Stimulated activated memory B cell treated with anti-CD40 and anti-IgM and Interleukin-4, amounts not matched to agents 10 μg/mL and 1 μg/mL and 100 μg/mL, for 72 hours (primary cell): ENCODE measurements at regions not wholly inside any gene's neighbourhood (a gene's known extent, or its start where the extent isn't known, plus 50 kb on each side); places are given as distances from the start of the nearest gene placed in this dataset.
A peak's percentile ranks its signal among the peaks of the same experiment; 100 is the strongest.

Experiments
- ATAC-seq: fragments of 150-1000 bp; cut with Tn5 transposase; 2 replicates; pipeline ENCODE4 v1.10.0; 2021
- H3K27ac Mint-ChIP-seq: one replicate; pipeline ENCODE4 v1.8.0; 2022; ENCODE audit warnings: mild to moderate bottlenecking, mixed read lengths
- H3K27me3 Mint-ChIP-seq: one replicate; pipeline ENCODE4 v1.8.0; 2022; ENCODE audit warnings: mixed read lengths
- H3K36me3 Mint-ChIP-seq: one replicate; pipeline ENCODE4 v1.8.0; 2022; ENCODE audit warnings: mixed read lengths
- H3K4me1 Mint-ChIP-seq: one replicate; pipeline ENCODE4 v1.8.0; 2022; ENCODE audit warnings: mixed read lengths
- H3K4me3 Mint-ChIP-seq: one replicate; pipeline ENCODE4 v1.8.0; 2022; ENCODE audit warnings: mild to moderate bottlenecking, moderate library complexity, mixed read lengths
- H3K9me3 Mint-ChIP-seq: one replicate; pipeline ENCODE4 v1.8.0; 2022; ENCODE audit warnings: mixed read lengths

DNA sequence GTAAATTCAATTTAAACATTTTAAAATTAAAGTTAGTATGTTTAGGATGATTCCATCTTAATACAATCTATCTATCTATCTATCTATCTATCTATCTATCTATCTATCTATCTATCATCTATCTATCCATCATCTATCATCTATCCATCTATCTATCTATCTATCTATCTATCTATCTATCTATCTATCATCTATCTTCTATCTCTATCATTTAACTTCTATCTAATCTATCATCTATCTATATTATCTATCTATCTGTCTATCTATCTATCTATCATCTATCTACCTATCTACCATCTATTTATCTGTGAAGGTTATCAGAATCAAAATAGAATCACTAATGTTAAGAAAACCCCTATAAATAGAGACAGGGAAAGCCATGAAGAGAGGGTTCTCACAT, 78.3 kb downstream of the RAMP3 start:
- no peak for ATAC-seq
- no peaks in the 10 kb centered on the region for H3K9me3 Mint-ChIP-seq
- no peaks in the 10 kb centered on the region for H3K4me1 Mint-ChIP-seq
- peaks cover 46% of the 10 kb centered on the region for H3K27me3 Mint-ChIP-seq
- H3K36me3 Mint-ChIP-seq: no peaks in the 10 kb centered on the region
- H3K4me3 Mint-ChIP-seq: no peak overlapping the region
- H3K27ac Mint-ChIP-seq: no peak overlapping the region

DNA sequence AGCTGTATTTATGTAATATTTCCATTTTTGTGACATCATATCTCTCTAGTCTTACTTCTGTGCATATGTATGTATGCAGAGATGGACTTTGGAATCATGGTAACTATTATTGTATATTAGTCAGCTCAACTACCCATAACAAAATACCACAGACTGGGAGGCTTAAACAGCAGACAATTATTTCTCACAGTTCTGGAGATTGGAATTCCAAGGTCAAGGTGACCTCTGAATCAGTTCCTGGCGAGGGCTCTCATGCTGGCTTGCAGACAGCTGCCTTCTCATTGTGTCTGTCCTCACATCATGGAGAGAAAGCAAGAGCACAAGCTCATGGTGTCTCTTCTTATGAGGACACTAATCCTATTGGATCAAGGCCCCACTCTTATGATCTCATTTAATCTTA, 79.1 kb downstream of the RAMP3 start:
- H3K36me3 Mint-ChIP-seq: no peaks in the 10 kb centered on the region
- H3K27ac Mint-ChIP-seq: no peak overlapping the region
- no peaks in the 10 kb centered on the region for H3K9me3 Mint-ChIP-seq
- no peak overlapping the region for H3K4me3 Mint-ChIP-seq
- peaks cover 52% of the 10 kb centered on the region for H3K27me3 Mint-ChIP-seq
- no peaks in the 10 kb centered on the region for H3K4me1 Mint-ChIP-seq
- no peak for ATAC-seq

DNA sequence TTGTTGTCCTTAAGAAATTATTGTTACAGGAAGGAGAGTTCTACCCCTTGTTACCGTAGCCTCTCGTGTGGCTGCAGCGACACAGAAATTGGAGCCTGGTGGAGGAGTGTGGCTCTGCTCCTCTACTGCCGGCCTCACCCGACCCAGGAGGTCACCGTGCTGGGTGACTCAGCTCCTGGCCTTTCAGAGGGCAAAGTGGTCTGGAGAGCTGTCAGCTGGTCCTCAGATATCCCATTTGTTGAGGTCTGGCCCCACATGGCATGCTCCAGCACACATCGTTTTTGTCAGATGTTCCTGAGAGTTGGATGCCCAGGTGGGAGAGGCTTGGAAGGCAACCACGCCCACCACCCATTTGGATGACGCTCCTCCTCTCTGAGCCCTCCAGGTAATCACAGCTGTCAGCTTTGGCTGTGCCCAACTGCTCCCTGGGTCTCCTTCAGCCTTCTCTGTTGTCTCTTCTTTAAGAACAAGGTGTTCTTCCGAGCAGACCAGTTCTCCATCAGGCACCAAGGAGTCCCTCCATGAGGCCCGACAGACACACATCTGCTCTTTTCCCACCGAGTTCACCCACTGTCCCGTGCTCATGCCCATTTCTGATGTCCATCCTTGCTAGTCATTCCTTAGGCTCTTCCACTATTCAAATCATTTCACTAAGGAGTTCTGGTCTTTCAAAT, 80.3 kb downstream of the RAMP3 start:
- no peak for ATAC-seq
- Mint-ChIP-seq H3K36me3 (no peaks in the 10 kb centered on the region), H3K27me3 (peaks cover 44% of the 10 kb centered on the region)

DNA sequence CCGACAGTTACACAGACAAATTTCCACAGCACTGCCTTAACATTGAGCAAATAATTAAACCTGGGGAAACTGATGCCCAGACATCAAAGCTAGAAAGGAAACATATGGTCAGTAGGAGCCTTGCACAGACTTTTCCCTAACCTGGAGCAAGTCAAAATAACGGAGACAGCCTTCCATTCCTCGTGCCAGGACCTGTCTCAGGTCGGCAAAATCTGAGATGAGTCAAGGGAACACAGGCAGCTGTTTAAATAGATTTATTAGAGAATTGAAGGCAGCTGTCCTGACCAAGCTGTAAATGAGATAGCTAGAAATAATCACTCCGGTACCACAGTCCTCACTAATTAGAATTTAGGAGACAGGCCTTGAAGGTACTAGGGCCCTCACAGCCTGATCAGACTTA, 81.2 kb downstream of the RAMP3 start:
- H3K4me1 Mint-ChIP-seq: no peaks in the 10 kb centered on the region
- peaks cover 44% of the 10 kb centered on the region for H3K27me3 Mint-ChIP-seq
- no peak overlapping the region for H3K4me3 Mint-ChIP-seq
- H3K36me3 Mint-ChIP-seq: no peaks in the 10 kb centered on the region
- no peak for ATAC-seq
- no peaks in the 10 kb centered on the region for H3K9me3 Mint-ChIP-seq
- no peak overlapping the region for H3K27ac Mint-ChIP-seq

More for the DNA sequence above, 80.3 kb downstream of the RAMP3 start:
- H3K27ac Mint-ChIP-seq: no peak overlapping the region
- H3K4me3 Mint-ChIP-seq: no peak overlapping the region
- no peaks in the 10 kb centered on the region for H3K9me3 Mint-ChIP-seq
- H3K4me1 Mint-ChIP-seq: no peaks in the 10 kb centered on the region

DNA sequence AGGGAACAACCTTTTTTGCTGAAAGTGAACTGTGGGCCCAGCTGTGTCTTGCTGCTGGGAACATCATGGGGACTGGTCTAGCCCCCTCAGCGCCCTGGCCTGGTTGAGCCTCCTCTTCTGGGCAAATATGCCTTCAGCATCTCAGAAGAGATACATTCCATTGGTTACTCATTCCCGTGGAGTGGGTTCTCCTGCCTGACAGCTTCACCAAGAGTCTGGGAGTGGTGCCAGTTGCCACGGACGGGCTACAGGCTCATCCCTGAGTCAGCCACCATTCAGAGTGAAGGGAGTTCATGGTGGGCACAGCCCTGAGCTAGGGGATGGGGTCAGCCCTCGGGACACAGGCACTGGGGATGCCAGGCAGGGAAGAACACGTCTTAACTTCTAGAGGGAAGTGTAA, 81.9 kb downstream of the RAMP3 start:
- peaks cover 4% of the 10 kb centered on the region for H3K4me1 Mint-ChIP-seq
- H3K9me3 Mint-ChIP-seq: no peaks in the 10 kb centered on the region
- H3K27me3 Mint-ChIP-seq: peaks cover 51% of the 10 kb centered on the region
- no peaks in the 10 kb centered on the region for H3K36me3 Mint-ChIP-seq
- no peak for ATAC-seq
- no peak overlapping the region for H3K27ac Mint-ChIP-seq
- H3K4me3 Mint-ChIP-seq: no peak overlapping the region

DNA sequence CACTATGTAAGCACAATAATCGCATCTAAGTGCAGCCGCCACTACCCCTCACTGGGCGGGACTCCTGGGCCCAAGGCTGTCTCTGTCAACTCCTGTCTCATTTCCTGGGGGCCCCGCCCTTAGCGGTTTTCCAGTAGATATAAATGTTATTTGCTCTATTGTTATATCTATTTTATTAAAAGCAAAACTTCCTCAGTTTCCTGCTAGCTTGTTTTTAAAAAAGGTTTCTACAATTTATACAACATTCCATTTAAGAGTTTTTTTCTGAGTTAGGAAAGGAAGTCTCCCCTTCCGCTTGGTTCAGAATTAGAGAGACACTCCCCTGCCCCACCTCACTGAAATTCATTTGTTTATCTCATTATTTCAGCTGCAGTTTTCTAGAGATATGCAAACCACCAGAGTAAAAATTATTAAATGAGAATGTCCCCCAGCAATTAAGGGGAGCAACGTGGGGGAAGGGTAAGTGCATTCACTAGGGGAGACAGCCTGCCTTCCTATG, 82.7 kb downstream of the RAMP3 start:
- Mint-ChIP-seq H3K4me3 (no peak overlapping the region), H3K27me3 (peaks cover 55% of the 10 kb centered on the region), H3K36me3 (no peaks in the 10 kb centered on the region)

DNA sequence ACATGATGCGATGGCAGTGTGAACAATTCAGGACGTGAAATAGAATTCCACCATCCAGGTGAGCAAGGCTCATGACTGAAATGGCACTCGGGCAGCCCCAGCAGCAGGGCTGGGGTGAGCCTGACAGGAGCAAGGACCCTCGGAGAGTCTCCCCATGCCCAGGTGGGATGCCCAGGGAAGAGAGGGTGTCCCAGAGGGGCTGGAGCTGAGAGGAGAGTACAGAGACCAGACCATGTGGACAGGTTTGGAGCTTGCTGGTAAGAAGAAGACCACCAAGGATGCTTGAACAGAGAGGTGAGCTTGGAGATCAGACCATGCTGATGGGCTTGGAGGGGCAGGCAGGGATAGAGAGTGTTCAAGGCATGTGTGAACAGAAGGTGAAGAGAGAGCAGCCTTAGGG, 83.3 kb downstream of the RAMP3 start:
- Mint-ChIP-seq H3K36me3 (no peaks in the 10 kb centered on the region), H3K4me3 (no peak overlapping the region), H3K27ac (no peak overlapping the region), H3K9me3 (no peaks in the 10 kb centered on the region), H3K4me1 (peaks cover 6% of the 10 kb centered on the region), H3K27me3 (peaks cover 60% of the 10 kb centered on the region)
- no peak for ATAC-seq

More for the DNA sequence above, 82.7 kb downstream of the RAMP3 start:
- no peak for ATAC-seq
- Mint-ChIP-seq H3K27ac (no peak overlapping the region), H3K4me1 (peaks cover 6% of the 10 kb centered on the region), H3K9me3 (no peaks in the 10 kb centered on the region)

DNA sequence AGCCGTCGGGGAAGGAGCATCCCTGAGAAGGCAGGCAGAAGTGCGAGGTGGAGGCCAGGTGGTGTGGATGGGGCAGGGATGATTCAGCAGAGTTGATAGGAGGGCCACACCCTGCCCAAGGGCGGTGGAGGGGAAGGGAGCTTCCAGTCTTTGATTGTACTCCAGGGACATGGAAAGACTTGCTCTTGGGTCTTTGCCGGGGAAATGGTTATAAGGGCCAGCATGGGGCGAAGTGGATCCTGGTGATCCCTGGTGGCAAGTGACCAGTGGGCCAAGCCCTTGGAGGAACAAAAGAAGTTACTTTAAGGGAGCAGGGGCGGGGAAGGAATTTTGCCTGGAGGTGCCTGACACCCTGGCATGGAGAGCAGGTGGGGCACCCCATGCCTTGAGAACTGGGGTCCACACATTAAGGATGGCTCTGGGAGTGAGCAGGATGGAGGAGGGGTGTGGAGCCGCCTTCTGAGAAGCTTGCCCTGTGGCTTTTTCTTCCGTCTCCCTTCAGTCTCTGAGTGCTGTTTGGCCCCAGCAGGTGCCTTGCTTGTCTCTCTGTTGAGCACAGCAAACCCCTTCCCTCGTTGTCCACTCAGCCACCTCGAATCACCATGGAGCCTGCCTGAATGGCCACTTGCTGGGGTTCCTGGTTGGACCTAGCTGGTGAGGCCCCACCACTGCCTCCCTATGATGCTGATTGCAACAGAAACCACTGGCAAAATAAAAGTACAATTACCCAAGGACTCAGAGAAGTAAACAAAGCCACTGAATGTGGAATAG, 83.9 kb downstream of the RAMP3 start:
- Mint-ChIP-seq H3K36me3 (no peaks in the 10 kb centered on the region), H3K4me3 (no peak overlapping the region), H3K27ac (no peak overlapping the region), H3K4me1 (peaks cover 6% of the 10 kb centered on the region), H3K27me3 (peaks cover 60% of the 10 kb centered on the region), H3K9me3 (no peaks in the 10 kb centered on the region)
- ATAC-seq: no peak

DNA sequence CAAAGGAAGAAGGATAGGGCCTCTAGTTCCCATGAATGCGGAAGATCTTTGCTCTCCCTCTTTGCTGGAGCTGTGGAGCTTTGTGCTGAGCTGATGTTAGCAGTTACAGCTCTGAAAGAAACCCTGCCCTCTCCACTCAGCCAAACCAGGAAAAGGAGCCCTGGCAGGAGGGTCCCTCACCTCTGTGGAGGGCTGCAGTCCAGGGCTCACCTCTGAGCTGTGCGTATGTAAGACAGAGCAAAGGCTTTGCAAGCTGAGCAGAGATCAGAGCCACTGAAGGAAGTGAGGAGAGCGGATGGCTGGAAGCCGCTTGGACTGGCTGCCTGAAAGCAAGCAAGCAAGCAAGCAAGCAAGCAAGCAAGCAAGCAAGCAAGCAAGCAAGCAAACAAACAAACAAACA, 84.7 kb downstream of the RAMP3 start:
- ATAC-seq: no peak
- peaks cover 64% of the 10 kb centered on the region for H3K27me3 Mint-ChIP-seq

DNA sequence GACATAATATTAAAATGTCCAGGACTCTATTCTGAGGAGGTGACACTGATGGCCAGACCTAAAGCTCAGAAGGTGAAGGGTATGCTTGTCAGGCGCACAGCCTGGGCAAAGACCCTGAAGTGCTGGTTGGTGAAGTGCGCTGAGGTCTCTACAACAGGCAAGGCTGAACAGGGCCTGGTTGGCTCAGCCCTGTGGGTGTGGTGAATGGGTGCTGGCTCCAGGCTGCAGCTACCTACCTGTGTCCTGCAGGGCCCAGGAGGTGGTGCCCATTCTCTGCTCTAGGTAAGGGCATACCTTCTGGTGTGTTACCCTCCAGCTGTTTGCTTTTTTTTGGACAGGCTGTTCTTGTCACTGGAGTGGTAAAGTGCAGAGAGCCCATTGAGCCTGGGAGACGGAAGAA, 85.1 kb downstream of the RAMP3 start:
- H3K27ac Mint-ChIP-seq: no peak overlapping the region
- H3K27me3 Mint-ChIP-seq: peaks cover 68% of the 10 kb centered on the region
- ATAC-seq: peak; percentile 13
- H3K4me1 Mint-ChIP-seq: peaks cover 6% of the 10 kb centered on the region
- no peak overlapping the region for H3K4me3 Mint-ChIP-seq
- H3K36me3 Mint-ChIP-seq: peaks cover 7% of the 10 kb centered on the region
- H3K9me3 Mint-ChIP-seq: peaks cover 8% of the 10 kb centered on the region

More for the DNA sequence above, 84.7 kb downstream of the RAMP3 start:
- no peak overlapping the region for H3K27ac Mint-ChIP-seq
- peaks cover 3% of the 10 kb centered on the region for H3K36me3 Mint-ChIP-seq
- peaks cover 6% of the 10 kb centered on the region for H3K4me1 Mint-ChIP-seq
- H3K9me3 Mint-ChIP-seq: peaks cover 4% of the 10 kb centered on the region
- no peak overlapping the region for H3K4me3 Mint-ChIP-seq

DNA sequence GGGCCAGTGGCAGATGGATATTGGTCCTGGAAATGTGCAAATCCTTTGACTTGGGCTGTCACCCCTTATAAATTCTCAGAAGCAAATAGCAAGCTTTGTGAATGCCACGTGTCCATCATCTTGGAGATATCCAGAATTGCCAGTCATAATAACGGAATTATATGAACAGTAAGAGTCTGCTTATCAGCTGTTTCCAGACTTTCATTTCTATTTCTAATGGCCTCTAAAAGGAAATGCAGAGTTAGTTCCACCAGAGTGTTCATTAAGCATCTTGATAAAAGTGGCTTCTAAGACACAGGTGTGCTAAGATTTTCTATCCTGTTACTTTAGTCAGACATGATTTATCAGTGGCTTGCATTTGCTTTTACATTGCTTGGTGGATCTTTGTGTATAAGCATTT, 87.4 kb downstream of the RAMP3 start:
- ATAC-seq: no peak
- H3K4me3 Mint-ChIP-seq: no peak overlapping the region
- H3K27me3 Mint-ChIP-seq: peaks cover 71% of the 10 kb centered on the region
- no peak overlapping the region for H3K27ac Mint-ChIP-seq
- peaks cover 7% of the 10 kb centered on the region for H3K36me3 Mint-ChIP-seq
- H3K4me1 Mint-ChIP-seq: peaks cover 6% of the 10 kb centered on the region
- peaks cover 8% of the 10 kb centered on the region for H3K9me3 Mint-ChIP-seq

DNA sequence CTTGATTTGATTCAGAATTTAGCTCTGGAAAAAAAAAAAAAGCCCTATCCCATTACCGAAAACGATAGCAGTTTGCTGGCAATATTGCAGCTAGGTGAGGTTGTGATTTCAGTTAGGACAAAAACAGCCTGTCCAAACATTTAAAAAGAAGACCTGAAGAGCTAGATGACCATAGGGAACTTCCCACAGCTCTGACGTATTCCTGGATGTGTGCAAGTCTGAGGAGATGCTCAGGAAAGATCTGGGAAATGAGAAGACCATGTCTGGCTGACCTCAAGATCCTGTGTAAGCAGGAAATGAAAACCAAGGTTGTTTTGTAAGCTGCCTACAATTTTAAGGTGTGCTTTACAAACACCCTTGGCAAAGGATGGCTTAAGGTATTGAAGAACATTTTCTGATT, 88.7 kb downstream of the RAMP3 start:
- Mint-ChIP-seq H3K27ac (no peak overlapping the region), H3K9me3 (peaks cover 8% of the 10 kb centered on the region), H3K36me3 (peaks cover 7% of the 10 kb centered on the region), H3K27me3 (peaks cover 61% of the 10 kb centered on the region), H3K4me1 (peaks cover 6% of the 10 kb centered on the region), H3K4me3 (no peak overlapping the region)
- ATAC-seq: no peak

DNA sequence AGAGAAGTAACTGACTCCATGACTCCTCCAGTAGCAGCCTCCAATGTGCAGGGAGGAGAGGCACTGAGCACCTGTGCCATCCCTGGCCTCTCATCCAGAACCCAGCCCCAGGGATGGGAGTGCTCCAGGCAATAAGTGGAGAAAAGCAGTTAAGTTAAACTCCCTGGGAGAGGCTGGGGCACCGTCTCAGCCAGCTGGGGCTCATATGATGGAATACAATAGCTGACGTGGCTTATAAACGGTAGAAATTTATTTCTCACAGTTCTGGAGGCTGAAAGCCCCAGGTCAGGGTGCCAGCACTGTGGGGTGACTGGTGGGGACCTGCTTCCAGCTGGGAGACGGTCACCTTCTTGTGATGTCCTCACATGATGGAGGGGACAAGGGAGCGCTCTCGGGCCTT, 94.7 kb downstream of the RAMP3 start:
- Mint-ChIP-seq H3K9me3 (peaks cover 4% of the 10 kb centered on the region), H3K4me1 (no peaks in the 10 kb centered on the region), H3K36me3 (peaks cover 4% of the 10 kb centered on the region), H3K4me3 (no peak overlapping the region), H3K27me3 (peaks cover 17% of the 10 kb centered on the region), H3K27ac (no peak overlapping the region)
- no peak for ATAC-seq

DNA sequence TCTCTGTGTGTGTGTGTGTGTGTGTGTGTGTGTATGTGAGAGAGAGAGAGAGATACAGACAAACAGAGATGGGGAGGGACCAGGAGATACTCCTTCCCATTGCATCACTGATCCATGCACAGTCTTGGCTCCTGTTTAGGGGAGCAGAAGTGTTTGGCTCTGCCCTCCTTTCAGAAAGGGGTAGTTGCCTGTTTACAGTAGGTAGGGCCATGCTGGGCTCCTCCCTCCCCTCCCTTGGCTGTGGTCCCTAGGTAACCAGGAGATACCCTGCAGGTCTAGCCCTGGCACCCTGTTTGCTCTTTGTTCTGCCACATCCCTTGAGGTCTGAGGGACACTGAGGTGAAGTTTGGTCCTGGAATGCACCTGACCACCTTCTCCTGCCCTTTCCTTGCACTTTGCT, 95.3 kb downstream of the RAMP3 start:
- H3K27ac Mint-ChIP-seq: no peak overlapping the region
- peaks cover 17% of the 10 kb centered on the region for H3K27me3 Mint-ChIP-seq

DNA sequence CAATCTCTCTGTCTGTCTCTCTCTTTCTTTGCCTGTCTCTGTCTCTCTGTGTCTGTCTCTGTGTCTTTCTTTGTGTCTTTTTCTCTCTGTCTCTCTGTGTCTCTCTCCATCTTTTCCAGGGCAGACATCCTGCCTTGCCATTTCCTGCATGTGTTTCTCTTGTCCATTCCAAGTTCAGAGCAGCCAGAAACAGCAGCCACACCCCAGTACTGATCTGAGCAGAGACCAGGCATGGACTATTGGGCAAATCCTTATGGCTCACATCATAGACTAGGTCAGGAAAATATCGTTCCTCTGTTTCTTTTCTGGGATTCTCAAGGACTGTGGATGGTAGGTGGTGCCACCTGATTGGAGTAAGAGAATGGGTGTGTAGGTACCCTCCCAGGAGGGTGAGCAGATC, 95.8 kb downstream of the RAMP3 start:
- H3K27me3 Mint-ChIP-seq: peaks cover 19% of the 10 kb centered on the region
- H3K4me3 Mint-ChIP-seq: no peak overlapping the region
- peaks cover 5% of the 10 kb centered on the region for H3K4me1 Mint-ChIP-seq
- ATAC-seq: no peak
- no peaks in the 10 kb centered on the region for H3K36me3 Mint-ChIP-seq
- H3K9me3 Mint-ChIP-seq: no peaks in the 10 kb centered on the region
- H3K27ac Mint-ChIP-seq: no peak overlapping the region

More for the DNA sequence above, 95.3 kb downstream of the RAMP3 start:
- peak; percentile 43 for ATAC-seq
- Mint-ChIP-seq H3K9me3 (no peaks in the 10 kb centered on the region), H3K4me3 (no peak overlapping the region), H3K4me1 (peaks cover under 1% of the 10 kb centered on the region), H3K36me3 (no peaks in the 10 kb centered on the region)

DNA sequence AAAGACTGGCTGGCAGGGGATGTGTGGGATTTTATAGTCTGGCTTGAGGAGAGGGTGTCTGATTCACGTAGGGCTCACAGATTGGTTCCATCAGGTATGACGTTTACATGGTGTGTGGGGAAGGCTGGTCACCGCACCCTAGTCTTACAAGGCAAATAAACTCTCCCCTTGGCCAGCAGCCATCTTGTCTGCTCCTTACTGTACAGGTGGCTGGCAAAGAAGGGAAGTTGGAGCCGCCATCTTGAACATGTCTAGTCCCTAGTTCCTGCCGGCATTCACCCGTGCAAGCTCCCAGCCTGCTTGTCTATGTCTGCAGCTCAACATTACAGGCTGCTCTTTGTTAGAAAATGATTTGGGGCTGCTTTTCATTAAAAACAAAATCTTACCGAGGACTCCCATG, 97.6 kb downstream of the RAMP3 start:
- Mint-ChIP-seq H3K4me1 (peaks cover 21% of the 10 kb centered on the region), H3K9me3 (no peaks in the 10 kb centered on the region), H3K4me3 (no peak overlapping the region), H3K27ac (no peak overlapping the region), H3K36me3 (no peaks in the 10 kb centered on the region), H3K27me3 (peaks cover 31% of the 10 kb centered on the region)
- no peak for ATAC-seq
